ENCODE measurements at regions not wholly inside any gene's neighbourhood (a gene's known extent, or its start where the extent isn't known, plus 50 kb on each side); places are given as distances from the start of the nearest gene placed in this dataset.
A peak's percentile ranks its signal among the peaks of the same experiment; 100 is the strongest.
"Not testable (repeated sequence)": the region's sequence is repeated elsewhere in the genome, so short reads cannot be mapped to it uniquely, and the experiment has no call there.

- Histone ChIP-seq H3K9me3 (replicated peaks) (no peaks in the 10 kb centered on the region), H3K4me1 (peaks cover 23% of the 10 kb centered on the region), H3K27ac (replicated peaks) (no peak overlapping the region), H3K36me3 (no peaks in the 10 kb centered on the region), H3K27me3 (ENCODE audit: low read depth) (no peaks in the 10 kb centered on the region), H3K4me3 (no peak overlapping the region)
- intact Hi-C loops (cut with micrococcal nuclease), result no loop called here
- no peak for TF ChIP-seq CTCF (IDR thresholded peaks at IDR 0.05; ENCODE audit: borderline replicate concordance)
- no peak for DNase-seq
These were observed 249.4 kb upstream of the TRIB2 start for GRCh38 chr2:12467303-12467702.

GRCh38 chr2:12469141-12469561 lies 247.6 kb upstream of the TRIB2 start:
- Histone ChIP-seq H3K36me3 (no peaks in the 10 kb centered on the region), H3K27ac (replicated peaks) (peak overlapping the region; percentile 39), H3K4me3 (no peak overlapping the region), H3K27me3 (ENCODE audit: low read depth) (no peaks in the 10 kb centered on the region), H3K4me1 (peaks cover 23% of the 10 kb centered on the region), H3K9me3 (replicated peaks) (no peaks in the 10 kb centered on the region)
- no peak for DNase-seq
- no peak for TF ChIP-seq CTCF (IDR thresholded peaks at IDR 0.05; ENCODE audit: borderline replicate concordance)
- intact Hi-C loops (cut with micrococcal nuclease), result no loop called here

GRCh38 chr2:12472265-12472664 lies 244.5 kb upstream of the TRIB2 start:
- intact Hi-C loops (cut with micrococcal nuclease); H3K4me3 ChIP-seq; H3K36me3 ChIP-seq: not testable (repeated sequence)

GRCh38 chr2:12478151-12479064 lies 238.3 kb upstream of the TRIB2 start:
- H3K9me3 ChIP-seq (replicated peaks), result peaks cover 2% of the 10 kb centered on the region
- no peaks in the 10 kb centered on the region for H3K27me3 ChIP-seq (ENCODE audit: low read depth)
- intact Hi-C loops (cut with micrococcal nuclease), result no loop called here
- no peak for DNase-seq
- H3K4me3 ChIP-seq, result no peak overlapping the region
- TF ChIP-seq CTCF (IDR thresholded peaks at IDR 0.05; ENCODE audit: borderline replicate concordance), result no peak
- H3K4me1 ChIP-seq, result peaks cover 10% of the 10 kb centered on the region
- no peaks in the 10 kb centered on the region for H3K36me3 ChIP-seq
- H3K27ac ChIP-seq (replicated peaks), result no peak overlapping the region

More at GRCh38 chr2:12472265-12472664, 244.5 kb upstream of the TRIB2 start:
- not testable (repeated sequence) for DNase-seq; H3K27me3 ChIP-seq (ENCODE audit: low read depth); H3K9me3 ChIP-seq (replicated peaks); H3K27ac ChIP-seq (replicated peaks)
- H3K4me1 ChIP-seq, result peaks cover 10% of the 10 kb centered on the region

- H3K9me3 ChIP-seq (replicated peaks), result peaks cover 6% of the 10 kb centered on the region
- TF ChIP-seq CTCF (IDR thresholded peaks at IDR 0.05; ENCODE audit: borderline replicate concordance), result no peak
- H3K36me3 ChIP-seq, result no peaks in the 10 kb centered on the region
- H3K27me3 ChIP-seq (ENCODE audit: low read depth), result no peaks in the 10 kb centered on the region
- intact Hi-C loops (cut with micrococcal nuclease), result no loop called here
- no peak overlapping the region for H3K4me3 ChIP-seq
- H3K4me1 ChIP-seq, result peaks cover 10% of the 10 kb centered on the region
- H3K27ac ChIP-seq (replicated peaks), result no peak overlapping the region
- no peak for DNase-seq
These were observed 237.6 kb upstream of the TRIB2 start for GRCh38 chr2:12479065-12479601.

All from left ventricle myocardium inferior (tissue), 1 donor.